Endothelial cell of umbilical vein (primary cell): ENCODE measurements at regions not wholly inside any gene's neighbourhood (a gene's known extent, or its start where the extent isn't known, plus 50 kb on each side); places are given as distances from the start of the nearest gene placed in this dataset.

Source experiments
- BruUV-seq: library from RNA; stranded (reverse); fragments of 400-500 nt; replicated peaks from 2 replicates; lab custom pipeline; 2021; lab: Mats Ljungman, UMichigan
- CTCF ChIA-PET: fragments of 300-600, 350-600 bp; sonication (Branson Sonifier 250); formaldehyde crosslinking; loops from one replicate; lab custom pipeline; 2021; ENCODE audit warnings: antibody characterized with exemption, inconsistent platforms; lab: Charles Lee
- POLR2A ChIA-PET: fragments of 300-600, 350-600 bp; sonication (Branson Sonifier 250); formaldehyde crosslinking; loops from one replicate; lab custom pipeline; 2021; ENCODE audit warnings: antibody characterized with exemption, inconsistent platforms; lab: Charles Lee
- DNase-seq: peaks from one replicate; pipeline ENCODE4 v3.0.0-alpha.2; 2011; ENCODE audit warnings: low read depth, low spot score
- FAIRE-seq: peaks from 2 replicates; lab custom pipeline; 2011; peaks lifted over from hg19 to GRCh38; lab: Jason Lieb, UNC
- H2AFZ ChIP-seq: 2 replicates; pipeline ENCODE4 v1.6.0; 2012; ENCODE audit warnings: low read depth, low read length, control low read depth, inconsistent platforms
- H3K27ac ChIP-seq: 2 replicates; pipeline ENCODE4 v1.5.1; 2011; ENCODE audit warnings: low read depth, mild to moderate bottlenecking, control low read depth, low read length, moderate library complexity; ENCODE audit not compliant: insufficient read depth
- H3K27me3 ChIP-seq, 2 experiments: 2 replicates each; pipeline versions ENCODE4 v1.6.0 to v1.6.1; 2011; ENCODE audit warnings: low read length in 2 of 2, mixed read lengths in 1 of 2; ENCODE audit not compliant: control insufficient read depth in 2 of 2, insufficient read depth in 2 of 2
- H3K36me3 ChIP-seq, 2 experiments: 2 replicates in 1 of 2; 3 replicates in 1 of 2; pipeline ENCODE4 v1.5.1; 2011; ENCODE audit warnings: low read length in 2 of 2, mild to moderate bottlenecking in 1 of 2, moderate library complexity in 1 of 2; ENCODE audit not compliant: control insufficient read depth in 2 of 2, insufficient read depth in 2 of 2; ENCODE audit errors: extremely low read depth in 1 of 2
- H3K4me1 ChIP-seq: 3 replicates; pipeline ENCODE4 v1.5.1; 2011; ENCODE audit warnings: mild to moderate bottlenecking, low read length; ENCODE audit not compliant: control insufficient read depth, insufficient read depth; ENCODE audit errors: extremely low read depth
- H3K4me2 ChIP-seq: 2 replicates; pipeline ENCODE4 v1.6.1; 2011; ENCODE audit warnings: low read length, control low read depth, mixed read lengths; ENCODE audit not compliant: insufficient read depth
- H3K4me3 ChIP-seq, 3 experiments: fragments of 200-600 bp in 1 of 3; sonication (generic), shearing (Covaris generic) in 1 of 3; replicated peaks in 1 of 3; 2 replicates each; pipeline ENCODE4 v1.5.1; 2011 to 2016; ENCODE audit warnings: control low read depth in 3 of 3, low read length in 3 of 3, mild to moderate bottlenecking in 2 of 3, inconsistent platforms in 1 of 3, low read depth in 1 of 3, moderate library complexity in 1 of 3; ENCODE audit not compliant: insufficient read depth in 1 of 3
- H3K79me2 ChIP-seq: 2 replicates; pipeline ENCODE4 v1.6.0; 2012; ENCODE audit warnings: low read length, inconsistent platforms; ENCODE audit not compliant: control insufficient read depth, insufficient read depth
- H3K9ac ChIP-seq: replicated peaks from 2 replicates; pipeline ENCODE3; 2011; ENCODE audit warnings: low read length, control low read depth; ENCODE audit not compliant: insufficient read depth; ENCODE audit errors: extremely low read depth
- H3K9me1 ChIP-seq: replicated peaks from 3 replicates; pipeline ENCODE4 v1.6.0; 2011; ENCODE audit warnings: mild to moderate bottlenecking, low read length; ENCODE audit not compliant: control insufficient read depth, insufficient read depth; ENCODE audit errors: extremely low read depth
- H3K9me3 ChIP-seq: replicated peaks from 2 replicates; pipeline ENCODE4 v1.5.1; 2012; ENCODE audit warnings: low read length, inconsistent platforms; ENCODE audit not compliant: control insufficient read depth, insufficient read depth
- H4K20me1 ChIP-seq: replicated peaks from 2 replicates; pipeline ENCODE3; 2011; ENCODE audit warnings: mild to moderate bottlenecking, low read length; ENCODE audit not compliant: control insufficient read depth, insufficient read depth; ENCODE audit errors: extremely low read depth
- EZH2 ChIP-seq: IDR thresholded peaks from 2 replicates; pipeline ENCODE4 v1.6.1; 2012; ENCODE audit warnings: borderline replicate concordance, low read depth, mild to moderate bottlenecking, moderate library complexity, low read length, inconsistent platforms; ENCODE audit not compliant: severe bottlenecking
- FOS ChIP-seq: IDR thresholded peaks from 2 replicates; pipeline ENCODE4 v1.6.1; 2011; ENCODE audit warnings: mild to moderate bottlenecking, low read length, moderate library complexity, borderline replicate concordance; ENCODE audit not compliant: insufficient read depth
- GATA2 ChIP-seq: IDR thresholded peaks from 2 replicates; pipeline ENCODE4 v1.7.0; 2011; ENCODE audit warnings: low read depth, mild to moderate bottlenecking, moderate library complexity, mixed read lengths, low read length; ENCODE audit not compliant: insufficient read length, insufficient read depth
- JUN ChIP-seq: IDR thresholded peaks from 2 replicates; pipeline ENCODE4 v1.6.1; 2011; ENCODE audit warnings: borderline replicate concordance, low read depth; ENCODE audit not compliant: insufficient read length, insufficient read depth
- MYC ChIP-seq: IDR thresholded peaks from one replicate; pipeline ENCODE4 v1.6.1; 2011; ENCODE audit warnings: mild to moderate bottlenecking, low read depth, low read length
- POLR2A ChIP-seq: IDR thresholded peaks from 2 replicates; pipeline ENCODE4 v1.6.1; 2012; ENCODE audit warnings: low read depth, mild to moderate bottlenecking, control low read depth, low read length
- POLR2AphosphoS5 ChIP-seq: IDR thresholded peaks from 2 replicates; pipeline ENCODE4 v1.6.1; 2012; ENCODE audit warnings: low read depth, mild to moderate bottlenecking, control low read depth, low read length, moderate library complexity; ENCODE audit not compliant: insufficient read depth
- dilution Hi-C: fragments of 300-500 bp; cut with MboI; formaldehyde crosslinking; loops from one replicate; pipeline ENCODE4 v1.15.0; 2019; ENCODE audit warnings: low sequenced_read_pairs; ENCODE audit not compliant: extremely low pct_ligation_motif_present
- intact Hi-C: fragments of 100-400 bp; cut with micrococcal nuclease; formaldehyde crosslinking; loops from one replicate; pipeline ENCODE4 v1.10.0; 2022
- TF ChIP-seq, protein P1 (sequence below): IDR thresholded peaks from 2 replicates; pipeline ENCODE4 v1.6.1; 2011; ENCODE audit not compliant: insufficient read depth, insufficient read length
- TF ChIP-seq, protein P2 (sequence below), 2 donors: IDR thresholded peaks; 1 replicate in 1 of 2; 2 replicates in 1 of 2; pipeline ENCODE4 v1.5.1; 2011; ENCODE audit warnings: low read length in 2 of 2, mild to moderate bottlenecking in 2 of 2, moderate library complexity in 2 of 2, control low read depth in 1 of 2, inconsistent platforms in 1 of 2, low read depth in 1 of 2; ENCODE audit not compliant: insufficient read depth in 1 of 2; ENCODE audit errors: extremely low read depth in 1 of 2

DNA sequence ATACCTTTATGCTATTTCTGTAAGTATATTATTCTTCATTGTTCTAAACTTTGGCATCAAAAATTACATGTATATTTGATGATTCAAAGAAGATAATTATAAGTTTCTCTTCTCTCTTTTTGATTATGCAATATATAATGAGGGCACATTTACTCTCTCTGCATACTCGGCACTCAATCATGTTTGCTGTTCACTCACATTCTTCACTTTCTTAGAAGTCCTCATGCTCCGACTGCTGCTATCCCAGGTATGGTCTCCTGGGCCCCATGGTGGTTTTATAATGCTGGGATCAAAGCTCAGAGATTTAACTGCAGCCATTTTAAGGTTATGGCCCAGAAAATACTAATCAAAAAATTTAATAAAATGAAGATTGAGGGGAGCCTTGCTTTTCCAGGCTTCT, 529.7 kb upstream of the IL12A start:
- Histone ChIP-seq H3K4me3 (no peak overlapping the region), H3K4me2 (no peak overlapping the region), H3K79me2 (no peaks in the 10 kb centered on the region), H3K27me3 (no peaks in the 10 kb centered on the region), H4K20me1 (no peaks in the 10 kb centered on the region), H3K9me1 (no peaks in the 10 kb centered on the region), H3K9ac (no peak overlapping the region), H3K36me3 (no peaks in the 10 kb centered on the region), H3K4me1 (no peaks in the 10 kb centered on the region), H3K27ac (no peak overlapping the region), H2AFZ (no peak overlapping the region), H3K9me3 (no peaks in the 10 kb centered on the region)
- BruUV-seq: no TSS peak
- no peak for FAIRE-seq
- intact Hi-C loops (loop anchor here (10.0 kb wide), 1 partner anchor 346 kb away; no protein-coding TSS in a partner anchor), dilution Hi-C loops (no loop called here)
- no peak for DNase-seq
- CTCF ChIA-PET: interaction anchor here (1.9 kb wide), 1 partner anchor 15 kb away, joined by 5 read pairs; no protein-coding TSS in a partner anchor
- TF ChIP-seq JUN (no peak), MYC (no peak), EZH2 (no peak), GATA2 (no peak), POLR2AphosphoS5 (no peak), POLR2A (no peak), FOS (no peak)
- TF ChIP-seq, protein P1, sequence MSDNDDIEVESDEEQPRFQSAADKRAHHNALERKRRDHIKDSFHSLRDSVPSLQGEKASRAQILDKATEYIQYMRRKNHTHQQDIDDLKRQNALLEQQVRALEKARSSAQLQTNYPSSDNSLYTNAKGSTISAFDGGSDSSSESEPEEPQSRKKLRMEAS: no peak
- TF ChIP-seq, protein P2, sequence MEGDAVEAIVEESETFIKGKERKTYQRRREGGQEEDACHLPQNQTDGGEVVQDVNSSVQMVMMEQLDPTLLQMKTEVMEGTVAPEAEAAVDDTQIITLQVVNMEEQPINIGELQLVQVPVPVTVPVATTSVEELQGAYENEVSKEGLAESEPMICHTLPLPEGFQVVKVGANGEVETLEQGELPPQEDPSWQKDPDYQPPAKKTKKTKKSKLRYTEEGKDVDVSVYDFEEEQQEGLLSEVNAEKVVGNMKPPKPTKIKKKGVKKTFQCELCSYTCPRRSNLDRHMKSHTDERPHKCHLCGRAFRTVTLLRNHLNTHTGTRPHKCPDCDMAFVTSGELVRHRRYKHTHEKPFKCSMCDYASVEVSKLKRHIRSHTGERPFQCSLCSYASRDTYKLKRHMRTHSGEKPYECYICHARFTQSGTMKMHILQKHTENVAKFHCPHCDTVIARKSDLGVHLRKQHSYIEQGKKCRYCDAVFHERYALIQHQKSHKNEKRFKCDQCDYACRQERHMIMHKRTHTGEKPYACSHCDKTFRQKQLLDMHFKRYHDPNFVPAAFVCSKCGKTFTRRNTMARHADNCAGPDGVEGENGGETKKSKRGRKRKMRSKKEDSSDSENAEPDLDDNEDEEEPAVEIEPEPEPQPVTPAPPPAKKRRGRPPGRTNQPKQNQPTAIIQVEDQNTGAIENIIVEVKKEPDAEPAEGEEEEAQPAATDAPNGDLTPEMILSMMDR (IDR thresholded peaks at IDR 0.05; ENCODE audit: extremely low read depth in 1 of 2, insufficient read depth in 1 of 2, low read depth in 1 of 2, low read length in 2 of 2): no peak
- POLR2A ChIA-PET: no interaction called here
